Suprapubic skin (tissue), 4 donors: ENCODE measurements at regions not wholly inside any gene's neighbourhood (a gene's known extent, or its start where the extent isn't known, plus 50 kb on each side); places are given as distances from the start of the nearest gene placed in this dataset.

ENCODE experiments used
- DNase-seq, 2 donors: peaks; one replicate each; pipeline ENCODE4 v3.0.0-alpha.2; 2019; ENCODE audit warnings: low spot score in 2 of 2
- H3K27ac ChIP-seq: fragments of 200-600 bp; sonication (generic); one replicate; pipeline ENCODE4 v1.5.1; 2019
- H3K27me3 ChIP-seq: fragments of 200-600 bp; sonication (generic); one replicate; pipeline ENCODE4 v1.5.1; 2019
- H3K36me3 ChIP-seq: fragments of 200-600 bp; sonication (generic); one replicate; pipeline ENCODE4 v1.5.1; 2019
- H3K4me1 ChIP-seq: fragments of 200-600 bp; sonication (generic); one replicate; pipeline ENCODE4 v1.5.1; 2019
- H3K4me3 ChIP-seq: fragments of 200-600 bp; sonication (generic); one replicate; pipeline ENCODE4 v1.5.1; 2019; ENCODE audit warnings: mild to moderate bottlenecking
- H3K9me3 ChIP-seq: fragments of 200-600 bp; sonication (generic); one replicate; pipeline ENCODE4 v1.5.1; 2019
- CTCF ChIP-seq, 2 donors: fragments of 200-600 bp in 1 of 2; fragments of 450-650 bp in 1 of 2; sonication (generic) in 1 of 2; IDR thresholded peaks; one replicate each; pipeline ENCODE4 v1.5.1; 2016 to 2019; ENCODE audit warnings: antibody characterized with exemption in 2 of 2, mild to moderate bottlenecking in 1 of 2, moderate library complexity in 1 of 2
- EP300 ChIP-seq: sonication (generic); formaldehyde crosslinking; IDR thresholded peaks from one replicate; pipeline ENCODE4 v1.6.1; 2017; ENCODE audit warnings: antibody characterized with exemption
- POLR2A ChIP-seq, 2 donors: fragments of 450-650 bp; IDR thresholded peaks; one replicate each; pipeline ENCODE4 v1.6.1; 2017; ENCODE audit warnings: antibody characterized with exemption in 2 of 2, mild to moderate bottlenecking in 2 of 2, moderate library complexity in 2 of 2
- POLR2AphosphoS5 ChIP-seq, 3 donors: sonication (generic); formaldehyde crosslinking; IDR thresholded peaks; one replicate each; pipeline ENCODE4 v1.6.1; 2017; ENCODE audit warnings: antibody characterized with exemption in 3 of 3
- whole genome bisulfite sequencing: methylation state at CpG from one replicate; pipeline ENCODE4 v1.1.5; 2018; 5-methylcytosine and 5-hydroxymethylcytosine counted together

- no peak for TF ChIP-seq CTCF (IDR thresholded peaks at IDR 0.05)
- TF ChIP-seq POLR2AphosphoS5 (IDR thresholded peaks at IDR 0.05) = no peak
- no peak for TF ChIP-seq POLR2A (IDR thresholded peaks at IDR 0.05)
- no peak for TF ChIP-seq EP300
- no peaks in the 10 kb centered on the region for H3K4me1 ChIP-seq
- DNase-seq = no peak
- H3K9me3 ChIP-seq = no peaks in the 10 kb centered on the region
- no peaks in the 10 kb centered on the region for H3K36me3 ChIP-seq
- no peak overlapping the region for H3K4me3 ChIP-seq
- WGBS = 91% methylated on average over 4 of the region's 4 CpGs
- H3K27ac ChIP-seq = no peak overlapping the region
- H3K27me3 ChIP-seq = no peaks in the 10 kb centered on the region
These were observed 380.5 kb upstream of the NFE2L3 start for GRCh38 chr7:25771491-25771890.

GRCh38 chr7:25772802-25773201 lies 379.2 kb upstream of the NFE2L3 start:
- no peak for DNase-seq
- no peak overlapping the region for H3K27ac ChIP-seq
- H3K4me1 ChIP-seq = no peaks in the 10 kb centered on the region
- no peak for TF ChIP-seq POLR2AphosphoS5 (IDR thresholded peaks at IDR 0.05)
- TF ChIP-seq EP300 = no peak
- no peak for TF ChIP-seq CTCF (IDR thresholded peaks at IDR 0.05)
- TF ChIP-seq POLR2A (IDR thresholded peaks at IDR 0.05) = no peak
- WGBS = 93% methylated on average over 4 of the region's 4 CpGs
- H3K9me3 ChIP-seq = no peaks in the 10 kb centered on the region
- no peak overlapping the region for H3K4me3 ChIP-seq
- H3K27me3 ChIP-seq = no peaks in the 10 kb centered on the region
- no peaks in the 10 kb centered on the region for H3K36me3 ChIP-seq

- WGBS = 95% methylated on average over 1 of the region's 1 CpG
- Histone ChIP-seq H3K27ac (no peak overlapping the region), H3K4me3 (no peak overlapping the region), H3K36me3 (no peaks in the 10 kb centered on the region), H3K27me3 (no peaks in the 10 kb centered on the region), H3K4me1 (no peaks in the 10 kb centered on the region), H3K9me3 (no peaks in the 10 kb centered on the region)
- TF ChIP-seq POLR2AphosphoS5 (IDR thresholded peaks at IDR 0.05) (no peak), POLR2A (IDR thresholded peaks at IDR 0.05) (no peak), EP300 (no peak), CTCF (IDR thresholded peaks at IDR 0.05) (no peak)
- no peak for DNase-seq
These were observed 377.3 kb upstream of the NFE2L3 start for GRCh38 chr7:25774675-25775074.

- 94% methylated on average over 4 of the region's 4 CpGs for WGBS
- no peak for DNase-seq
- Histone ChIP-seq H3K27me3 (no peaks in the 10 kb centered on the region), H3K4me1 (no peaks in the 10 kb centered on the region), H3K36me3 (no peaks in the 10 kb centered on the region), H3K4me3 (no peak overlapping the region), H3K9me3 (no peaks in the 10 kb centered on the region), H3K27ac (no peak overlapping the region)
- TF ChIP-seq POLR2A (IDR thresholded peaks at IDR 0.05) = no peak
- TF ChIP-seq EP300 = no peak
- no peak for TF ChIP-seq CTCF (IDR thresholded peaks at IDR 0.05)
- no peak for TF ChIP-seq POLR2AphosphoS5 (IDR thresholded peaks at IDR 0.05)
These were observed 376.4 kb upstream of the NFE2L3 start for GRCh38 chr7:25775570-25775969.

- no peak overlapping the region for H3K4me3 ChIP-seq
- H3K9me3 ChIP-seq = no peaks in the 10 kb centered on the region
- no peaks in the 10 kb centered on the region for H3K4me1 ChIP-seq
- no peak overlapping the region for H3K27ac ChIP-seq
- H3K27me3 ChIP-seq = no peaks in the 10 kb centered on the region
- WGBS = 76% methylated on average over 3 of the region's 3 CpGs
- DNase-seq = no peak
- TF ChIP-seq CTCF (IDR thresholded peaks at IDR 0.05) = no peak
- no peaks in the 10 kb centered on the region for H3K36me3 ChIP-seq
These were observed 375.8 kb upstream of the NFE2L3 start for GRCh38 chr7:25775999-25776743.
